Activated CD4-positive, alpha-beta T cell treated with anti-CD3 and anti-CD28 coated beads, Interleukin-10, Interleukin-2, amounts not matched to agents 100 ng/mL and 50 ng/mL, durations not matched to agents 16 hours and 8 hours (primary cell): ENCODE measurements at regions not wholly inside any gene's neighbourhood (a gene's known extent, or its start where the extent isn't known, plus 50 kb on each side); places are given as distances from the start of the nearest gene placed in this dataset.

ENCODE experiments used
- DNase-seq: peaks from one replicate; pipeline ENCODE4 v3.0.0-alpha.2; 2020

DNA sequence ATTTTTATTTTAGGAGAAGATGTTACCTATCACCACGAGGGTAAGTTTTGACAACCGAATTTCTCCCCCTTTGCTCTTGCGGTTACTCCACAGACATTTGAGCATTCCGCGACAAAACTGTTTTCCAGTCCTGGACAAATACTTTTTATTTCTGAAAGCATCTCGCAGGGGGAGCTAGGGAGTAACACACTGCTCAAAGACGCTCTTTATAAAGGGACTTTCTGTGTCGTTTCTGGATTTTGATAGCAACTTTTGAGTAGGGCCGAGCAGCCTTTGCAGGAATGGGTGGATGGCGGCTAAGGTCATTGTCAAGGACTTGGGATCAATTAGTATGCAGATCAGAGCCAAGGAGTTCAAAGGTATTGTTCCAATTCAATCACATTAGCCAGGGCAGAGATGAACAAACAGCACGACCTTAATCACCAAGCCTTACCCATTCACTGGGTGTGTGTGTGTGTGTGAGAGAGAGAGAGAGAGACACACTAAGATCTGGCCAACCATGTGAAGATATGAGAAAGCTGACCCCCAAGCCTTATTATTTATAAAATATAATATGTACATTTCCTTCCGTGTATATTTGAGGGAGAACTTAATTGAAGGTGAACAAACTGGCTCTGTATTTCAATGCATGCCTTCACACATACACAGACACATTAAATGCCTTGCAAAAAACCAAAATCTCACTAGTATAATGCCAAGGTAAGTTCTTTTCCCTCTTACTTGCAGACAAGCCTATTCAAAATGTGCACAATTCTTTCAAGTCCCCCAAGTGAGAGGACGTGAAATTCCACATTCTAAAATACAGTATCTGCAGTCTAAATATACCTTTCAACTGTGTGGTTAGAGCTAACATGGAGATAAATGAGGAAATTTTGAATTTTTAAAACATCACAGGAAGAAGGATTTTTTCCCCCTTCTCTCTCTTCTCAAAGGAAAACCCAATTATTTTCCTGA, 613.8 kb downstream of the VRK1 start:
- DNase-seq = no peak

DNA sequence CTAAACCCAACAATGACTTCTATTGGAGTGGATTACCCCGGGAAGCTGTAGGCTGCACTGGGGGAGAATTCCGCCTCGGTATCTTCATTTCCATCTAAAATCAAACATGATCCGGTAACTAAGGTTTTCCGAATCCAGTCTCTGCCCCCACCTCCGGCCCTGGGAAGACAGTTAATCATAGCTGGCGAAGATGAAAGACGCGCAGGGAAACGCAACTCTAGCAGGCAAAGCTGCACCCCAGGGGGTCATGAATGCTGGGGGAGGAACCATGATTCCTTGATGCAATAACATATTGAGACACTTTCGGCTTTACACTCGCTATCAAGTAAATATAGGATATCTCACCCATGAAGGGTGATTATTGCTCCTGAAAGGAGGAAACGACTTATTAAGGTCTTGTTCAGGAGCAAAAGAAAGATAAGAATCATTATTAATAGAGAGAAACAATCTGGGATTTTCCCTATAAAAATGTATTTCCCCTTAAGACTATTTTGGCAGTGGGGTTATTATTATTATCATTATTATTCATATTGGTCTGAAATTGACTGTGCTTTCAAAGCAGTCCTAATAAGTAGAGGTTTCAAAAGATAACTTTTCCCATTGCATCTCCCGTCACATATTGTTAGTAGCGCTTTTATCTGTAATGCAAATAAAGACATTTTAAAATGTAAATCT, 614.9 kb downstream of the VRK1 start:
- DNase-seq = no peak

DNA sequence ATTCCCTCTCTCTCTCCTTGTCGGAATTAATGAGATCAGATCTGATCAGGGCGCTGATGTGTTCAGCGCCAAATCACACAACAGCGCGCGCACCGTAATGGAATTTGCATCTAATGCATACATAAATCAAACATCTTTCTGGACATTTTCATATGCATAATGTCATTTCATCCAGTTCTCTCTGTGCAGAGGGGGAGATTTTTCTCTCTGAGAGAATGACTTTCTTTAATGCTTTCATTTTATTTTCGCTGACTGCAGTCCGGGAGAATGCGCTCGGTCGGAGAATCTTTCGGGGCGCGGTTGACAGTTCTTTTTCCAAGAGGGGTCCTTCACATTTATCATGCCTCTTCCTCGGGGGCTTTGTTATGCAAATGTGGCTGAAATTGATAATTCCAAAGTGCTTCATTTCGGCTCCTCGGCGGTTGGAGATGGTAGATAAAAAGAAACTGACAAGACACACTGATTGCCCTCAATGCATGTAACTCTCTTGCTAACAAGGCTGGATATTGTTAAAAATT, 615.9 kb downstream of the VRK1 start:
- no peak for DNase-seq

DNA sequence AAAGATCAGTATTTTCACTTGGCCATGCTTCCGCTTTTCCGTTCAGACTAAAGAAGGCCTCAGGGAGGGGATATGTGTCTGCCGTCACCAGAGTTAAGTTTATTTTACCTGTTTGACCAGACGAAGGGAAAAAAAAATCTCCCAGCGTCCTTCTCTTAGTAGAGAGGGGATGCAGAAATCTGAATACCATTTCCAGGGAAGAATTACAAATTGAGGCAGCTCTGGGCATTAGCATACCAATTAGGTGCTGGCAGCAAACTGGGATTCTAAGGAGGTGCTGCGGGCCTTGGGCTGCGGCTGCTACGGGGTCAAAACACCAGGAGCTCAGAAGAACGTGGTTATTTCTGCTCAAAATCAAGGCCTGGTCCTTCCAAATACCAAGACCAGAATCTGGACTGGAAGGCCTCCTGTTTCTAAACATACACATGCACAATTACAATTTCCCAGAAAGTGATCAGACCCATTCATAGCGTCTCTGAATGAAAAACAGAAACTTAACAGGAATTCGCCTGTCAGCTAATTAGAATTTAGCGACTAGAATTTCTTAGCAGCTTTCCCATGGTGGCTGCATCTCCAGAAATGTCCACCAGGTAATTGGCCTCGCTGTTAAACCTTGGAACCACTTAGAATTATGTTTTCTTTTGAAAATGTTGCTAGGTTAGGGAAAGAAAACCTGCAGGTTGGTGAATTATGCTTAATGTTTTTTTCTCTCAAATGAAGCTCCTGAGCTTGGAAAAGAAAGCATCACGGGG, 617.0 kb downstream of the VRK1 start:
- no peak for DNase-seq

DNA sequence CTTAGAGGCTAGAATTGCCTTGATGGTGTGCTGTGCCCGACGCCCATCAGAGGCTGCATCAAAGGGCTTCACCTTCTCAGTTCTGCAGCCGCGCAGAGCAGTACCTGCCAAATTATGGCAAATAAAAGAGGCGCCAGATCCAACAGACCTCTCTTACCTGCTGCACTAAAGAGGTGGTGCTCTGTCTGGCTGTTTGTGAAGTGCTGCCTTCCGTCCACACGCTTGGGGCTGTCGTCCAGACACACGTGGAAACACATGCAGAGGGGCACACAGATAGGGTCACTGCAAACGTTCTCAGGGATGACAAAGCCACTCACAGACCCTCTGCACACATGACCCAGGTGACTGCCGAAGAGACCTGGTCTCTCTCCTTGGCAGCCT, 617.5 kb downstream of the VRK1 start:
- DNase-seq = no peak

DNA sequence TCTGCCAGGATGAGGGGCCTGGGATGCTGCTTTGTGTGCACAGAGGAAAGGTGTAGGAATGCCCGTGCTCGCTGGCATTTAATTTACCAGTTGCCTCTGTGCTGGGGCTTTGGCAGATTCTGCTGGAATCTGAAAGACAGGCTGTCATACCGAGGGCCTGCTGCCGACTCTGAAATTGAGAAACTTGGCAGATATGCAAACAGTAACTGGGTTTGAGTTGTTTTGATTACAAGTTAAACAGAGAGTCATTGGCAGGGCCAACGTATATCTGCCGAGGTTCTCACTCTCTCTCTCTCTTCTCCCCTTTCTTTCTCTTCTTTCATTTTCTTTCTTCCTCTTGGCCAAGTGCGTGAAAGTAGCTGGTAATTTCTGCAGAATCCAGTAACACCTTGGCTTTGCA, 618.7 kb downstream of the VRK1 start:
- DNase-seq = no peak

DNA sequence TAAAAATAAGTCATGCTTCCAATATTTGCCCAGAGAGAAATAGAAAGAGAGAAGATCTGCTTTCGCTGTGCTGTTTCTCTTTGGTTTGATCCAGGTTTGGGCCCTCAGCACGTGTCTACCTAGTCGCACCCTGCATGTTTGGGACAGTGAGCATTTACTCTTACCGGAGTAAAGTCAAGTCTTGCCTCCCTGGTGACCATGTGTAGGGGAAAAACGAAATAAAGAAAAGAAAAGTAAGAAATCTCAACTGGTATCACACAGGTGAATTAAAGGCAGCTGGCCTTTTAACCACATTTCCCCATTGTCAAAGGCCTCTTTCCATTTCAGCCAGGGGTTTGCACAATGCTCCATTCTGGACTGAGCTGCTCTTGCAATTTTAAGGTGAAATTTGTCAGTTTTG, 619.4 kb downstream of the VRK1 start:
- no peak for DNase-seq

DNA sequence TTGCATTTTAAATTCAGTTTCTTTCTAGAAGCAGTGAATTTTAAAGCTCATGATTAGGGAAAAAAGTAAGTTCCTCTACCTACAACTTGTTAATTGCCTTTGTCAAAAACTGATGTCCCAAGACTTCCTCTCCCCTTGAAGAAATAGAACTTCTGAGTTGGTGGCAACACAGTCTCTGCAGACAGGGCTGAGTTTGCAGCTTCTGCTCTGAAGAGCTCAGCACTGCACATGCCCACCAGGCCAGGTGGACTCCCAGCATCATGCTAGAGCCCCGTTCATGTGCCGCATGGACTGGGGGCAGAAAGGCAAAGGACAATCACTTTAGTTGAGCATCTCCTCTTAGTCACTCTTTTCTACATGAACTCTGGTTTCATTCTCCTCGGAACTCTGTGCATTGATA, 620.1 kb downstream of the VRK1 start:
- DNase-seq = no peak

DNA sequence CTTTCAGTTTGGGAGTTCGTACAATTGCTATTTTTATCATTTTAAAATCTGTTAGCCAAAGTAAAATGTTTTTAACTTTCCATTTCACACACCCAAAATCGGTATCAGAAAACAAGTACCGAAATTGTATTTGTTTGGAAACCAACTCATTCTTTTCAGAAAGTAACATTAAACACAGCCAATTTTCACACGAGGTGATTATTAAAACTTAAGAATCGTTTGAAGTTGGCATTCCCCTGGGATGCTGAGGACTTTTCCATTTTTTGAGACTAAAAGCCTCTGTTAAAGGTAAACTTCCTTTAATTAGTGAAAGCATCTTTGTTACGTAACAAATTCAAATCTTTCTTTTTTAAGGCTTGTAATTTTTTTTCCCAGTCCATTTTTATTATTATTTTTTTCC, 623.0 kb downstream of the VRK1 start:
- no peak for DNase-seq

DNA sequence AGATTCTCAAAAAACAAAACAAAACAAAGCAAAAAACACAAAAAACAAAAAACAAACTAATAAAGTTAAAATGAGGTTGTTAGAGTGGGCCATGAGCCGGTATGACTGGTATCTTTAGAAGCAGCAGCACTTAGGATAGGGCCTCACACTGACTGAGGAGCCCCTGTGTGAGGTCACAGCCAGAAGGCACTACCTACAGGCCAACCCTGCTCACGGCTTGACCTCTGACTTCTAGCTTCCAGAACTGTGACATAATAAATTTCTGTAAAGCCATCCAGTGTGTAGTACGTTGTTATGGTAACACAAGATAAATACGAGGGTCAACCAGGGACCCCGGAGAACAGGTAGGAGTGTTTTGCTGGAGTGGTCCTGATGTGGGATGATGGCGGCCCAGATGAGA, 629.6 kb downstream of the VRK1 start:
- no peak for DNase-seq

DNA sequence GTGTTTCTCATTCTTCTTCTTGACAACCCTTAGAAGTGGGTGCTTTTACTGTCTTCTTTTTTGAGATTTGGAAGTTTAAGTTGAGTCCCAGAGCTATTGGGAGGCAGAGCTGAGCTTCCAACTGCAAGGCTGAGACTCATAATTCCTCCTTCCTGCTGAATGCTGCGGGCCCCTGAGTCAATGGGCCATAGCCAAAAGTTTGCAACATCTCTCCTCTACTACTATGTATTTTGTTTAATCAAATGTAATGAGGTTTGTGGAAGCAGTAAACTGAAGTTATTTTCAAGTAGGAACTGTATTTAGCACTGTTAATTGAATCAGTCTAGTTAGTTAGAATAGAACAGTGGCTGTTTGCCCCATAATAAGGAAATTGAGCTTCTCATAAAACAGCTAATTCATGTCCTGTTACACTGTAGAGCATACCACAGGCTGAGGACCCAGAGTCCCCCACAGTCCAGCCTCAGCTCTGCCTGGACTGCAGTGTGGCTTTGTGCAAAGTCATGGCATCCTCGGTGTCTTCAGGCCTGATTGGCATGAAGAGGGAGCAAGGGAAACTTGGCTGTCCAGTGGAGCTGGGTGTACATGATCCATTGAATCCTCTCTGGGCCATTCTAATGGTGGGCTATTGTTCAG, 631.7 kb downstream of the VRK1 start:
- DNase-seq = no peak

DNA sequence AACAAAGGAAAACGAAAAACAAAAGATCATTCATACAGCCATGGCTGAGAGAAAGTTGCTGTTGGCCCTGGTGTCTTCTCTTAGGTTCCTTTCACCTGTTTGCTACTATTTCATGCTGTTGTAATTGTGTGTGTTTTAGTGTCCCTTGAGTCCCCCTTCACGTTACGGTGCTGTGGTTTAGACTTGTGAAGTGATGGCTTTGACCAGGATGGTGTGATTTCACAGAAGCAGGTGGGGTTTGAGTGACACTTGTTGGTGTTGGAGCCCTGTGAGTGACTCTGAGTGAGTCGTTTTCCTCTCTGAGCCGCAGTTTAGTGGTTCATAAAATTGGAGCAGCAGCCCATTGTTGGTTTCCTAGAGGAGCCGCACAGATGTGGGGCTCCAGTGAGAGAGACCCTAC, 635.4 kb downstream of the VRK1 start:
- no peak for DNase-seq

DNA sequence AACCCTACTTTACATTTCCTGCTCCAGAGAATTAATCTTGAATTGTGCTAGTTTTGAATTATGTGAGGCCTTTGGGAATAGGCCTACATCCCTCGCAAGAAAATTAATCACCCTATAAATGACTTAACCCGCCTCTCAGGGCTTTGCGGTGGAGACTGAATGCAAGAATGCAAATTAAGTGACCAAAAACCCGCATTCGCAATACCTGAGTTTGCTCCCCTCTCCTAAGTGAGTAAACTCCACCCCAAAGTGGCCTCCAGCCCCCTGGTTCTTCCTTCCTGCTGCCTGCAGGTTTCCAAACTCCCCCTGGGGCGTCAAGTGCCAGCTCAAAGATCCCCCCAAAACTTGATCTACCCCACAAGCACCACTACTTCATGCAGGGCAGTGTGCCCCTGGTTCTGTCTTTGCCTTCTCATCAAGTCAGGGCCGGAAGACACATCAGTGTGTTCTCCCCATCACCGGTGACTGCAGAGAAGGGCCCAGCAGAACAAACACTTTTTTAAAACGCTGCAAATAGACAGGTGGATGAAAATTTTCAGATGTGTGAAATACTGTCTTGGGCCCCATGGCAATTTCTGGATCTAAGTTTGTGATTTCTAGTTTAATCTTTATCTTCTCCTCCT, 644.7 kb downstream of the VRK1 start:
- DNase-seq = peak; percentile 20

DNA sequence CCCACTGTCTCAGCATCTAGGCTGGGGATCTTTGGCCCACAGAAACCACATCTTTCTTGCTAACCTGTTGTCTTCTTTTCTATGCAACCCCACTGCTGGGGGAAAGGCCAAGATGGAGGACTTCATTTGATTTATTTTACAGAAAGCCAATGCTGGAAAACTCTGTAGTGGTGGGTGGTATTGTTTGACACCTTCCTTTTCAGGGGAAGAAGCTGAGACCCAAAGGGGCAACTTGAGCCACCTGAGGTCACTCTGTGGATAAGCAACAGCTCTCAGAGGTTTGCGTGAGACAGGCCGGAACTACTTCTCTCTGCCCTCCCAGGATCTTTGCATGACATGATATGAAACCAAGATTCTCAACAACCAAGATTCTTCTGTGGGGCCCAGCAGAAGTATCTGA, 645.2 kb downstream of the VRK1 start:
- DNase-seq = peak; percentile 77

DNA sequence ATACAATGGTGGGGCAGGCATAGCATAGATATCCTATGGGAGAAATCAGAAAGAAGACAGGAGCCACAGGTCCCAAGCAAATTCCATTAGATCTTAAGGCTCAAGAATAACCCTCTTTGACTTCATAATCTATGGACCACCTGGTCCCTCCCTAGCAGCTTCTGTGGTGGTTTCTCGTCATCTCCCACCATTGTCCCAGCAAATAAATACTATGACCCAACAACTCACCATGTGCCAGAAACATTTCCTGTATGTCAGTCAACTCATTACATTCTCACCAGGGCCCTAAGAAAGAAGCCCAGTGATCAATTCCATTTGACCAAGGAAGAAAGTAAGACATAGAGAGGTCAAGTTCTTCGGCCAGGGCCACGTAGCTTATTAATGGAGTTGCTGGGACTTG, 646.2 kb downstream of the VRK1 start:
- DNase-seq = no peak

DNA sequence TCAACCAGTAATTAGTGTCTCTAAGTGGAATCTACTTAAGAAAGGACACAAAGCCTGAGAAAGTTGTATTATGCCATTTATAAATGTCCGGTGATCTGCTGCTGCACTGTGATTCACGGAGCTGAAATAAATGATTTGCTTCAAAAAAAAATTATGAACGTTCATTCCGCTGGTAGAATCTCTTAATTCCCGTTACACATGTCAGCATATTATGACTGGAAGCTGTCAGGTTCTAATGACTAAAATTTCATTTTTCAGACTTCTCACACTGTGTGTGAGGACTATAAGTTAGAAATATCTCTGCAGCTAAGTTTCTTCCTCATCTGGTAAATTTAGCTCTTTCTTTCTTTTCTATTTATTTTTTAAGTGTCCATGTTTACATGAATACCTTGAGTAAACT, 647.1 kb downstream of the VRK1 start:
- no peak for DNase-seq

DNA sequence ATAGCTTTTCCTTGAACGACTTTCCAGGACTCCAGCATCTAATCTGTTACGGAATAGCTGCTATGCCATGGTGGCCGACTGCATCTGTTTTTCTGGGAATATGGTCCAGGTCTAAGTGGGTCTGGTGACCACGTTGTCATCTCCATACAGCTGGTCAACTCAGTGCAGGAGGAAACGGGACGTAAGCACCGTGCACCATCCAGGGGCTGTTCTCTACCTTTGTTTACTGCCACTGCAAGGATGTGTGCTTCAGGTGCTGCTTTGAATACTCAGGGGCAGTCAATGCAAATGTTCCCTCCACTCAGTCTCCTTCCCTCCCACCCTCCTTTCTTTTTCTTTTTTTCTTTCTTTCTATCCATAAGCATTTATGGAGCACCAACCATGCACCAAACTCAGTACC, 648.2 kb downstream of the VRK1 start:
- DNase-seq = no peak

DNA sequence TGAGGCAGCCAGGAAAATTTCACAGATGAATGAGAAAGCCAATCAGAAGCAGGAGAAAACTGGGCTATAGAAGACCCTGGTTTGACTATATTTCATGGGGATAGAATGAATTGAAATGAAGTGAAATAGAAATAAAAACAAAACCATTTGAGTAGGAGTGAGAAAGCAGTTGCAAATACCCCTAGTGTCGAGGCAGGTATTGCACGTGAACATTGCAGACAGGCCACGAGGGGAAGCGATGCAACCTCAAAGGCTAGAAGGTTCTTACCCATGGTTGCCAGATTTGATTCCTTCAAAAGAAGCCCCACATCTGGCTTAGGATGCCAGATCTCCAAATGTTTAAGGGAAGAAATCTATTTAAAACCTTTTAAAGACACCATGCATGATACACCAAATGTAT, 648.9 kb downstream of the VRK1 start:
- peak; percentile 15 for DNase-seq

DNA sequence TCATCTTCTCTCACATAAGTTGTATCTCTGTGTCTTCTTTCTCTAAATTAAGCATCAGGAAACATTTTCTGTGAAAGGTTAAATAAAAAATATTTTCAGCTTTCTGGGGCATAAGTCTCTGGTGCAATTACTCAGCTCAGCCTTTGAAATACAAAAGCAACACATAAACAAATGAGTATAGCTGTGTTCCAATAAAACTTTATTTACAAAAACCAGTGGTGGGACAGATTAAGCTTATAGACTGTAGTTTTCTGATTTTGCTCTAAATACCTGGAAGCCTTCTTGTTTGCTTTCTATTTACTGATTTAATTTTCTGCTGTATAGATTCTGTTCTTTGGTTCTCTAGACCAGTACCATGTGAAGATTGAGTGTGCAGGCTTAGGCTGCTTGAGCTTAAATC, 655.1 kb downstream of the VRK1 start:
- DNase-seq = no peak

DNA sequence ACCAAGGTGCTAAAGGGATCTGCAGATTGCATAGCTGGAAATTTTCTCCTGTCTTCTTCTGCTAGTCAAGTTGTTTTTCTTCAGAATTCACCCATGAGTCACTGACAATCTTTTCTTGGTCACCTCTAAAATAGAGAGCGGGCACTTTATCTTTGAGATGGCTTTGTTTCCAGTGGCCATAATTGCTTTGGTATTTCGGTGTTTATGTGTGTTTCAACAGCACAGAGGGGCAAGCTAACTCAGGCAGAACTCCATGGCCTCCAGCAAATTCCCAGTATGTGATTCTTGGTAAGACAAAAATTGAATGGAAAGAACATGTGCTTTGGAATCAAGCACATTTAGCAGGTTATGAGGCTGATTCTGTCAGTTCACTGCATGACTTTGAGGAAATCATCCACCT, 656.8 kb downstream of the VRK1 start:
- no peak for DNase-seq

DNA sequence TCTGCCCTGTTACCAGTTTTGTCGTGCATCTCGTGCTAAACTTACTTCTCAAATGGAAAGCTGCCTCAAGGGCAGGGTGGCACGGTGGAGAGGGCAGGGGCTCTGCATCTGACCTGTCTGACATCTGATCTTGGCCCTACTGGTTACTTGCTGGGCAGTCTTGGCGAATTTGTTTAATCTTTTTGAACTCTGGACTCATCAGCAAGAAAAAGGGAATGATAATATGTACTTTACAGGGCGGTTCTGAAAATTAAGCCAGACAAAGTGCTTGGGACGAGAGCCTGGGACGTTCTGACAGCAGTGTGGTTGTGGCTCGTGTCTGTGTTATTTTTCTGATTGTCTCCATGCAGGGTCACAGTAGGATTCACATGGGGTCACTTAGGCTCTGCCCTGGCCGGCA, 659.3 kb downstream of the VRK1 start:
- DNase-seq = no peak

DNA sequence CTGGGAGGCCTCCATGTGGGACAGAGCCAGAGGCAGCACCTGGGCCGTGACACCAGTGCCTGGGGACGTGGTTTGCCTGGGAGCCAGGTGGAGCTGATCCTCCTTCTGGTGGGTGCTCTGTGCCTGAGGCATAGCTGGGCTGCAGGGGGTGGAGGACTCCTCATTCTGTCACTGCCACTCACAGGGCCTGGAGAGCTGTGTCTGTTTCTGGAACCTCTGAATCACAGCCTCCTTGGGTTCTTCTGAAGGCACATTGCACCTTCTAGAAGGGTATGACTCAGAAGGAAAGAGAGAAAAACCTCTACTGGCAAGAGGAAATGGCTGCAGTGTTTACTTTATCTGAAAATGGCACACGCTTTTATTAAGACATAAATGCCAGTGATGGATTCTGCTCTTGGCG, 659.8 kb downstream of the VRK1 start:
- DNase-seq = peak; percentile 91
